ENCODE measurements at regions not wholly inside any gene's neighbourhood (a gene's known extent, or its start where the extent isn't known, plus 50 kb on each side); places are given as distances from the start of the nearest gene placed in this dataset.

- TF ChIP-seq CTCF (IDR thresholded peaks at IDR 0.05) (no peak), POLR2A (IDR thresholded peaks at IDR 0.05) (no peak)
Measured at GRCh38 chr9:85079349-85079748, 409.8 kb downstream of the NTRK2 start.
